ENCODE measurements at regions not wholly inside any gene's neighbourhood (a gene's known extent, or its start where the extent isn't known, plus 50 kb on each side); places are given as distances from the start of the nearest gene placed in this dataset.

GRCh38 chr12:81968421-81968820 is 209.3 kb upstream of the PPFIA2 start:
- no peaks in the 10 kb centered on the region for H3K4me1 ChIP-seq (ENCODE audit: insufficient read depth, low read length)
- H2AFZ ChIP-seq (ENCODE audit: low read length): no peak overlapping the region
- no peak for DNase-seq (ENCODE audit: insufficient read length, low spot score, missing footprints)
- no peak overlapping the region for H3K4me3 ChIP-seq (ENCODE audit: insufficient read depth, low read length)
- H3K36me3 ChIP-seq (ENCODE audit: insufficient read depth, low read length): no peaks in the 10 kb centered on the region
- H3K27me3 ChIP-seq (ENCODE audit: insufficient read depth, low read length): no peaks in the 10 kb centered on the region
- TF ChIP-seq CTCF (IDR thresholded peaks at IDR 0.05; ENCODE audit: extremely low read depth, low read depth, low read length): no peak
- H3K79me2 ChIP-seq (ENCODE audit: insufficient read depth, low read length): no peaks in the 10 kb centered on the region
- H3K4me2 ChIP-seq (ENCODE audit: insufficient read depth, low read length): no peak overlapping the region
- no peaks in the 10 kb centered on the region for H3K9me3 ChIP-seq (ENCODE audit: low read depth, low read length)
- no peaks in the 10 kb centered on the region for H4K20me1 ChIP-seq (ENCODE audit: insufficient read depth, low read length)
- no peak overlapping the region for H3K27ac ChIP-seq (ENCODE audit: low read depth, low read length)

- Histone ChIP-seq H3K79me2 (ENCODE audit: insufficient read depth, low read length) (no peaks in the 10 kb centered on the region), H3K4me1 (ENCODE audit: insufficient read depth, low read length) (no peaks in the 10 kb centered on the region), H3K4me3 (ENCODE audit: insufficient read depth, low read length) (no peak overlapping the region), H3K4me2 (ENCODE audit: insufficient read depth, low read length) (no peak overlapping the region), H3K9me3 (ENCODE audit: low read depth, low read length) (no peaks in the 10 kb centered on the region), H3K27me3 (ENCODE audit: insufficient read depth, low read length) (no peaks in the 10 kb centered on the region), H3K27ac (ENCODE audit: low read depth, low read length) (no peak overlapping the region), H4K20me1 (ENCODE audit: insufficient read depth, low read length) (no peaks in the 10 kb centered on the region), H3K36me3 (ENCODE audit: insufficient read depth, low read length) (no peaks in the 10 kb centered on the region), H2AFZ (ENCODE audit: low read length) (no peak overlapping the region)
- DNase-seq (ENCODE audit: insufficient read length, low spot score, missing footprints): no peak
- TF ChIP-seq CTCF (IDR thresholded peaks at IDR 0.05; ENCODE audit: extremely low read depth, low read depth, low read length): no peak
Observed at GRCh38 chr12:81963636-81964035, 204.5 kb upstream of the PPFIA2 start.

GRCh38 chr12:81963026-81963425 is 203.9 kb upstream of the PPFIA2 start:
- no peaks in the 10 kb centered on the region for H3K4me1 ChIP-seq (ENCODE audit: insufficient read depth, low read length)
- H4K20me1 ChIP-seq (ENCODE audit: insufficient read depth, low read length): no peaks in the 10 kb centered on the region
- no peak overlapping the region for H3K4me3 ChIP-seq (ENCODE audit: insufficient read depth, low read length)
- no peaks in the 10 kb centered on the region for H3K79me2 ChIP-seq (ENCODE audit: insufficient read depth, low read length)
- DNase-seq (ENCODE audit: insufficient read length, low spot score, missing footprints): no peak
- H3K27ac ChIP-seq (ENCODE audit: low read depth, low read length): no peak overlapping the region
- H3K36me3 ChIP-seq (ENCODE audit: insufficient read depth, low read length): no peaks in the 10 kb centered on the region
- H3K4me2 ChIP-seq (ENCODE audit: insufficient read depth, low read length): no peak overlapping the region
- H3K9me3 ChIP-seq (ENCODE audit: low read depth, low read length): no peaks in the 10 kb centered on the region
- H3K27me3 ChIP-seq (ENCODE audit: insufficient read depth, low read length): no peaks in the 10 kb centered on the region
- H2AFZ ChIP-seq (ENCODE audit: low read length): no peak overlapping the region
- no peak for TF ChIP-seq CTCF (IDR thresholded peaks at IDR 0.05; ENCODE audit: extremely low read depth, low read depth, low read length)

- TF ChIP-seq CTCF (IDR thresholded peaks at IDR 0.05; ENCODE audit: extremely low read depth, low read depth, low read length): no peak
- no peaks in the 10 kb centered on the region for H3K79me2 ChIP-seq (ENCODE audit: insufficient read depth, low read length)
- no peak overlapping the region for H2AFZ ChIP-seq (ENCODE audit: low read length)
- H3K9me3 ChIP-seq (ENCODE audit: low read depth, low read length): no peaks in the 10 kb centered on the region
- DNase-seq (ENCODE audit: insufficient read length, low spot score, missing footprints): no peak
- H3K4me1 ChIP-seq (ENCODE audit: insufficient read depth, low read length): no peaks in the 10 kb centered on the region
- no peak overlapping the region for H3K4me2 ChIP-seq (ENCODE audit: insufficient read depth, low read length)
- H3K27ac ChIP-seq (ENCODE audit: low read depth, low read length): no peak overlapping the region
- no peaks in the 10 kb centered on the region for H3K27me3 ChIP-seq (ENCODE audit: insufficient read depth, low read length)
- no peak overlapping the region for H3K4me3 ChIP-seq (ENCODE audit: insufficient read depth, low read length)
- H3K36me3 ChIP-seq (ENCODE audit: insufficient read depth, low read length): no peaks in the 10 kb centered on the region
- H4K20me1 ChIP-seq (ENCODE audit: insufficient read depth, low read length): no peaks in the 10 kb centered on the region
Observed at GRCh38 chr12:81962126-81962856, 203.1 kb upstream of the PPFIA2 start.

All from osteoblast (primary cell).